GM12878 (cell line): ENCODE measurements at regions not wholly inside any gene's neighbourhood (a gene's known extent, or its start where the extent isn't known, plus 50 kb on each side); places are given as distances from the start of the nearest gene placed in this dataset.

Experiments
- ATAC-seq: fragments of 200-7000 bp; cut with Tn5 transposase; 3 replicates; pipeline ENCODE4 v1.9.1; 2020; ENCODE audit warnings: mild to moderate bottlenecking, moderate library complexity
- BruUV-seq: library from RNA; stranded (reverse); fragments of 400-500 nt; replicated peaks from 2 replicates; lab custom pipeline; 2021; lab: Mats Ljungman, UMichigan
- CTCF ChIA-PET: fragments of 300-600 bp; sonication (Branson Sonifier 250); formaldehyde crosslinking; extraction: SDS; loops from one replicate; lab custom pipeline; 2021; ENCODE audit warnings: inconsistent platforms; lab: Yijun Ruan, JAX
- POLR2A ChIA-PET: fragments of 350-600 bp; formaldehyde crosslinking; extraction: SDS; loops from one replicate; lab custom pipeline; 2021; ENCODE audit warnings: inconsistent platforms; lab: Charles Lee
- RAD21 ChIA-PET: fragments of 300-600 bp; sonication (Branson Sonifier 250); formaldehyde crosslinking; loops from one replicate; lab custom pipeline; 2023; ENCODE audit warnings: antibody characterized with exemption; ENCODE audit not compliant: unreplicated experiment; lab: Charles Lee
- SMC1A ChIA-PET: fragments of 300-600 bp; sonication (Branson Sonifier 250); formaldehyde crosslinking; loops from one replicate; lab custom pipeline; 2023; ENCODE audit not compliant: unreplicated experiment, uncharacterized antibody; lab: Charles Lee
- DNase-seq: peaks from one replicate; pipeline ENCODE4 v3.0.0-alpha.2; 2011; ENCODE audit warnings: low read depth, low spot score
- FAIRE-seq: peaks from 3 replicates; lab custom pipeline; 2011; peaks lifted over from hg19 to GRCh38; lab: Jason Lieb, UNC
- H2AFZ ChIP-seq: 2 replicates; pipeline ENCODE4 v1.6.0; 2011; ENCODE audit warnings: low read depth, low read length, control low read depth; ENCODE audit not compliant: control insufficient read depth
- H3K27ac ChIP-seq: 2 replicates; pipeline ENCODE4 v1.5.1; 2011; ENCODE audit warnings: control low read depth; ENCODE audit not compliant: control insufficient read depth, insufficient read depth
- H3K27me3 ChIP-seq, 2 experiments: replicated peaks in 1 of 2; 2 replicates each; pipeline versions ENCODE4 v1.6.0 to v1.6.1; 2011; ENCODE audit warnings: low read length in 1 of 2; ENCODE audit not compliant: control insufficient read depth in 2 of 2, insufficient read depth in 2 of 2
- H3K36me3 ChIP-seq, 2 experiments: 2 replicates each; pipeline ENCODE4 v1.5.1; 2011; ENCODE audit warnings: low read length in 1 of 2; ENCODE audit not compliant: control insufficient read depth in 2 of 2, insufficient read depth in 2 of 2
- H3K4me1 ChIP-seq: 2 replicates; pipeline ENCODE4 v1.6.1; 2011; ENCODE audit warnings: mild to moderate bottlenecking, low read length, moderate library complexity, mixed read lengths; ENCODE audit not compliant: control insufficient read depth, insufficient read depth
- H3K4me2 ChIP-seq: 2 replicates; pipeline ENCODE4 v1.6.0; 2011; ENCODE audit warnings: control low read depth; ENCODE audit not compliant: control insufficient read depth, insufficient read depth
- H3K4me3 ChIP-seq: fragments of 200-600 bp; sonication (generic); 2 replicates; pipeline ENCODE4 v1.5.1; 2016
- H3K79me2 ChIP-seq: 2 replicates; pipeline ENCODE4 v1.6.0; 2011; ENCODE audit warnings: low read length; ENCODE audit not compliant: control insufficient read depth, insufficient read depth
- H3K9ac ChIP-seq: 2 replicates; pipeline ENCODE4 v1.8.0; 2011; ENCODE audit warnings: low read length, control low read depth, mixed read lengths; ENCODE audit not compliant: control insufficient read depth, insufficient read depth
- H3K9me3 ChIP-seq: replicated peaks from 3 replicates; pipeline ENCODE4 v1.5.1; 2011; ENCODE audit warnings: mild to moderate bottlenecking, low read length; ENCODE audit not compliant: control insufficient read depth, insufficient read depth
- H4K20me1 ChIP-seq: 2 replicates; pipeline ENCODE4 v1.6.0; 2011; ENCODE audit not compliant: control insufficient read depth, insufficient read depth
- CBFB ChIP-seq: IDR thresholded peaks from 2 replicates; pipeline ENCODE4 v1.6.1; 2016; ENCODE audit warnings: antibody characterized with exemption, low read depth
- NR2C2 ChIP-seq: IDR thresholded peaks from 2 replicates; pipeline ENCODE4 v1.6.1; 2011; ENCODE audit warnings: borderline replicate concordance, low read depth; ENCODE audit not compliant: control insufficient read depth, insufficient read length
- PML ChIP-seq: IDR thresholded peaks from 2 replicates; pipeline ENCODE4 v1.6.1; 2012; ENCODE audit warnings: low read length, inconsistent platforms
- SP1 ChIP-seq: IDR thresholded peaks from one replicate; pipeline ENCODE4 v1.6.1; 2011; ENCODE audit warnings: low read depth, low read length
- STAT3 ChIP-seq: IDR thresholded peaks from 2 replicates; pipeline ENCODE4 v1.6.1; 2011; ENCODE audit warnings: low read depth, low read length, improper control_type of control experiment
- WGBS: methylation state at CpG from one replicate; pipeline ENCODE4 v1.1.6; 2016; ENCODE audit warnings: low lambda C conversion rate; ENCODE audit not compliant: insufficient replicate concordance, insufficient coverage; ENCODE audit errors: missing lambda C conversion rate; 5-methylcytosine and 5-hydroxymethylcytosine counted together
- in situ Hi-C: fragments of 300-500 bp; cut with MboI; formaldehyde crosslinking; loops from 9 replicates; pipeline ENCODE4 v1.14.3; 2018; ENCODE audit warnings: mixed read lengths
- intact Hi-C: fragments of 100-400 bp; cut with micrococcal nuclease; formaldehyde crosslinking; loops from one replicate; pipeline ENCODE4 v1.14.2; 2022; ENCODE audit not compliant: unreplicated experiment
- TF ChIP-seq, protein P1 (sequence below), 3 experiments: IDR thresholded peaks in 2 of 3; conservative IDR thresholded peaks in 1 of 3; 2 replicates each; pipeline ENCODE4 v1.5.1; 2011; ENCODE audit warnings: low read depth in 3 of 3, low read length in 3 of 3, mild to moderate bottlenecking in 3 of 3, control low read depth in 2 of 3, moderate library complexity in 2 of 3, inconsistent platforms in 1 of 3, mixed read lengths in 1 of 3; ENCODE audit not compliant: control insufficient read depth in 2 of 3, insufficient read depth in 1 of 3; ENCODE audit errors: extremely low read depth in 1 of 3
- TF ChIP-seq, protein P2 (sequence below): fragments of 450-650 bp; IDR thresholded peaks from 2 replicates; pipeline ENCODE4 v1.6.1; 2017; ENCODE audit warnings: borderline replicate concordance
- TF ChIP-seq, protein P3 (sequence below): fragments of 450-650 bp; formaldehyde crosslinking; IDR thresholded peaks from 2 replicates; pipeline ENCODE4 v1.4.0; 2020; ENCODE audit warnings: mild to moderate bottlenecking, moderate library complexity
- TF ChIP-seq, protein P4 (sequence below): IDR thresholded peaks from 2 replicates; pipeline ENCODE4 v1.6.1; 2011; ENCODE audit warnings: borderline replicate concordance, low read depth, mild to moderate bottlenecking, moderate library complexity, low read length; ENCODE audit not compliant: insufficient read depth, poor library complexity, severe bottlenecking
- TF ChIP-seq, protein P5 (sequence below): fragments of 450-650 bp; IDR thresholded peaks from 2 replicates; pipeline ENCODE4 v1.6.1; 2018; ENCODE audit warnings: borderline replicate concordance, mild to moderate bottlenecking; ENCODE audit not compliant: partially characterized antibody
- TF ChIP-seq, protein P6 (sequence below): IDR thresholded peaks from 2 replicates; pipeline ENCODE4 v1.6.1; 2011; ENCODE audit warnings: mild to moderate bottlenecking, low read depth, low read length, moderate library complexity; ENCODE audit not compliant: insufficient replicate concordance

DNA sequence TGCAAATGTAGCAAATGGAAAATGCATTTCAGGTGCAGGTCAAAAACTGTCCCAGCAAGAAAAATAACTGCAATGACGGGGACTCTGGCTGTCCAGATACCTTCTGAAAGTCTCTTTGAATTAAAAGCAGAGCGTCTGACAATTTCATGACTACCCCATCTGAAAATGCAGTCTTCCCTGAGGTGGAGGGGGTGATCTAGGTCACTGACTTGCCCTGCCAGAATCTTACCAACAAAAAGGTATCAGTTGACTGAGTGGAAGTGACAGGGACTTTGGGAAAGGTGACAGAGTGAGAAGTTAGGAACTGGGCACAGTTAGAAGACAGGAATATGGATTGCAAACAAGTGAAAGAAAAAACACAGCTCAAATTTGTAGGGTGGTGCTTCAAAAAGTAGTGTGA is 402.2 kb downstream of the DHX35 start:
- Histone ChIP-seq H3K27ac (no peak overlapping the region), H3K4me2 (no peak overlapping the region), H3K4me1 (no peaks in the 10 kb centered on the region), H2AFZ (no peak overlapping the region), H3K9me3 (no peaks in the 10 kb centered on the region), H3K79me2 (no peaks in the 10 kb centered on the region), H3K27me3 (no peaks in the 10 kb centered on the region), H3K36me3 (no peaks in the 10 kb centered on the region), H3K9ac (no peak overlapping the region), H4K20me1 (no peaks in the 10 kb centered on the region), H3K4me3 (no peak overlapping the region)
- ATAC-seq (no peak), FAIRE-seq (no peak), DNase-seq (no peak)
- 0% methylated on average over 2 of the region's 2 CpGs for WGBS
- intact Hi-C loops (no loop called here), in situ Hi-C loops (no loop called here)
- POLR2A ChIA-PET, result no interaction called here
- SMC1A ChIA-PET, result interaction anchor here (1.2 kb wide), 1 partner anchor 16 kb away, joined by 5 read pairs; no protein-coding TSS in a partner anchor
- BruUV-seq, result no TSS peak
- CTCF ChIA-PET, result interaction anchor here (0.6 kb wide), 1 partner anchor 889 kb away, joined by 4 read pairs; no protein-coding TSS in a partner anchor
- RAD21 ChIA-PET, result interaction anchor here (0.5 kb wide), 1 partner anchor 19 kb away, joined by 3 read pairs; no protein-coding TSS in a partner anchor
- TF ChIP-seq, protein P1, sequence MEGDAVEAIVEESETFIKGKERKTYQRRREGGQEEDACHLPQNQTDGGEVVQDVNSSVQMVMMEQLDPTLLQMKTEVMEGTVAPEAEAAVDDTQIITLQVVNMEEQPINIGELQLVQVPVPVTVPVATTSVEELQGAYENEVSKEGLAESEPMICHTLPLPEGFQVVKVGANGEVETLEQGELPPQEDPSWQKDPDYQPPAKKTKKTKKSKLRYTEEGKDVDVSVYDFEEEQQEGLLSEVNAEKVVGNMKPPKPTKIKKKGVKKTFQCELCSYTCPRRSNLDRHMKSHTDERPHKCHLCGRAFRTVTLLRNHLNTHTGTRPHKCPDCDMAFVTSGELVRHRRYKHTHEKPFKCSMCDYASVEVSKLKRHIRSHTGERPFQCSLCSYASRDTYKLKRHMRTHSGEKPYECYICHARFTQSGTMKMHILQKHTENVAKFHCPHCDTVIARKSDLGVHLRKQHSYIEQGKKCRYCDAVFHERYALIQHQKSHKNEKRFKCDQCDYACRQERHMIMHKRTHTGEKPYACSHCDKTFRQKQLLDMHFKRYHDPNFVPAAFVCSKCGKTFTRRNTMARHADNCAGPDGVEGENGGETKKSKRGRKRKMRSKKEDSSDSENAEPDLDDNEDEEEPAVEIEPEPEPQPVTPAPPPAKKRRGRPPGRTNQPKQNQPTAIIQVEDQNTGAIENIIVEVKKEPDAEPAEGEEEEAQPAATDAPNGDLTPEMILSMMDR (IDR thresholded peaks at IDR 0.05 in 2 of 3, conservative IDR thresholded peaks at IDR 0.05 in 1 of 3; ENCODE audit: control insufficient read depth in 2 of 3, extremely low read depth in 1 of 3, insufficient read depth in 1 of 3, low read depth in 3 of 3, low read length in 3 of 3), result no peak
- TF ChIP-seq SP1 (no peak), STAT3 (no peak), NR2C2 (no peak), CBFB (no peak), PML (no peak)
- TF ChIP-seq, protein P2, sequence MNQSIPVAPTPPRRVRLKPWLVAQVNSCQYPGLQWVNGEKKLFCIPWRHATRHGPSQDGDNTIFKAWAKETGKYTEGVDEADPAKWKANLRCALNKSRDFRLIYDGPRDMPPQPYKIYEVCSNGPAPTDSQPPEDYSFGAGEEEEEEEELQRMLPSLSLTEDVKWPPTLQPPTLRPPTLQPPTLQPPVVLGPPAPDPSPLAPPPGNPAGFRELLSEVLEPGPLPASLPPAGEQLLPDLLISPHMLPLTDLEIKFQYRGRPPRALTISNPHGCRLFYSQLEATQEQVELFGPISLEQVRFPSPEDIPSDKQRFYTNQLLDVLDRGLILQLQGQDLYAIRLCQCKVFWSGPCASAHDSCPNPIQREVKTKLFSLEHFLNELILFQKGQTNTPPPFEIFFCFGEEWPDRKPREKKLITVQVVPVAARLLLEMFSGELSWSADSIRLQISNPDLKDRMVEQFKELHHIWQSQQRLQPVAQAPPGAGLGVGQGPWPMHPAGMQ, result no peak
- TF ChIP-seq, protein P3, sequence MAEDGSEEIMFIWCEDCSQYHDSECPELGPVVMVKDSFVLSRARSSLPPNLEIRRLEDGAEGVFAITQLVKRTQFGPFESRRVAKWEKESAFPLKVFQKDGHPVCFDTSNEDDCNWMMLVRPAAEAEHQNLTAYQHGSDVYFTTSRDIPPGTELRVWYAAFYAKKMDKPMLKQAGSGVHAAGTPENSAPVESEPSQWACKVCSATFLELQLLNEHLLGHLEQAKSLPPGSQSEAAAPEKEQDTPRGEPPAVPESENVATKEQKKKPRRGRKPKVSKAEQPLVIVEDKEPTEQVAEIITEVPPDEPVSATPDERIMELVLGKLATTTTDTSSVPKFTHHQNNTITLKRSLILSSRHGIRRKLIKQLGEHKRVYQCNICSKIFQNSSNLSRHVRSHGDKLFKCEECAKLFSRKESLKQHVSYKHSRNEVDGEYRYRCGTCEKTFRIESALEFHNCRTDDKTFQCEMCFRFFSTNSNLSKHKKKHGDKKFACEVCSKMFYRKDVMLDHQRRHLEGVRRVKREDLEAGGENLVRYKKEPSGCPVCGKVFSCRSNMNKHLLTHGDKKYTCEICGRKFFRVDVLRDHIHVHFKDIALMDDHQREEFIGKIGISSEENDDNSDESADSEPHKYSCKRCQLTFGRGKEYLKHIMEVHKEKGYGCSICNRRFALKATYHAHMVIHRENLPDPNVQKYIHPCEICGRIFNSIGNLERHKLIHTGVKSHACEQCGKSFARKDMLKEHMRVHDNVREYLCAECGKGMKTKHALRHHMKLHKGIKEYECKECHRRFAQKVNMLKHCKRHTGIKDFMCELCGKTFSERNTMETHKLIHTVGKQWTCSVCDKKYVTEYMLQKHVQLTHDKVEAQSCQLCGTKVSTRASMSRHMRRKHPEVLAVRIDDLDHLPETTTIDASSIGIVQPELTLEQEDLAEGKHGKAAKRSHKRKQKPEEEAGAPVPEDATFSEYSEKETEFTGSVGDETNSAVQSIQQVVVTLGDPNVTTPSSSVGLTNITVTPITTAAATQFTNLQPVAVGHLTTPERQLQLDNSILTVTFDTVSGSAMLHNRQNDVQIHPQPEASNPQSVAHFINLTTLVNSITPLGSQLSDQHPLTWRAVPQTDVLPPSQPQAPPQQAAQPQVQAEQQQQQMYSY (CRISPR knock-in tag), result no peak
- TF ChIP-seq, protein P4, sequence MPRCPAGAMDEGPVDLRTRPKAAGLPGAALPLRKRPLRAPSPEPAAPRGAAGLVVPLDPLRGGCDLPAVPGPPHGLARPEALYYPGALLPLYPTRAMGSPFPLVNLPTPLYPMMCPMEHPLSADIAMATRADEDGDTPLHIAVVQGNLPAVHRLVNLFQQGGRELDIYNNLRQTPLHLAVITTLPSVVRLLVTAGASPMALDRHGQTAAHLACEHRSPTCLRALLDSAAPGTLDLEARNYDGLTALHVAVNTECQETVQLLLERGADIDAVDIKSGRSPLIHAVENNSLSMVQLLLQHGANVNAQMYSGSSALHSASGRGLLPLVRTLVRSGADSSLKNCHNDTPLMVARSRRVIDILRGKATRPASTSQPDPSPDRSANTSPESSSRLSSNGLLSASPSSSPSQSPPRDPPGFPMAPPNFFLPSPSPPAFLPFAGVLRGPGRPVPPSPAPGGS, result no peak
- TF ChIP-seq, protein P5, sequence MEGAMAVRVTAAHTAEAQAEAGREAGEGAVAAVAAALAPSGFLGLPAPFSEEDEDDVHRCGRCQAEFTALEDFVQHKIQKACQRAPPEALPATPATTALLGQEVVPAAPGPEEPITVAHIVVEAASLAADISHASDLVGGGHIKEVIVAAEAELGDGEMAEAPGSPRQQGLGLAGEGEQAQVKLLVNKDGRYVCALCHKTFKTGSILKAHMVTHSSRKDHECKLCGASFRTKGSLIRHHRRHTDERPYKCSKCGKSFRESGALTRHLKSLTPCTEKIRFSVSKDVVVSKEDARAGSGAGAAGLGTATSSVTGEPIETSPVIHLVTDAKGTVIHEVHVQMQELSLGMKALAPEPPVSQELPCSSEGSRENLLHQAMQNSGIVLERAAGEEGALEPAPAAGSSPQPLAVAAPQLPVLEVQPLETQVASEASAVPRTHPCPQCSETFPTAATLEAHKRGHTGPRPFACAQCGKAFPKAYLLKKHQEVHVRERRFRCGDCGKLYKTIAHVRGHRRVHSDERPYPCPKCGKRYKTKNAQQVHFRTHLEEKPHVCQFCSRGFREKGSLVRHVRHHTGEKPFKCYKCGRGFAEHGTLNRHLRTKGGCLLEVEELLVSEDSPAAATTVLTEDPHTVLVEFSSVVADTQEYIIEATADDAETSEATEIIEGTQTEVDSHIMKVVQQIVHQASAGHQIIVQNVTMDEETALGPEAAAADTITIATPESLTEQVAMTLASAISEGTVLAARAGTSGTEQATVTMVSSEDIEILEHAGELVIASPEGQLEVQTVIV, result no peak
- TF ChIP-seq, protein P6, sequence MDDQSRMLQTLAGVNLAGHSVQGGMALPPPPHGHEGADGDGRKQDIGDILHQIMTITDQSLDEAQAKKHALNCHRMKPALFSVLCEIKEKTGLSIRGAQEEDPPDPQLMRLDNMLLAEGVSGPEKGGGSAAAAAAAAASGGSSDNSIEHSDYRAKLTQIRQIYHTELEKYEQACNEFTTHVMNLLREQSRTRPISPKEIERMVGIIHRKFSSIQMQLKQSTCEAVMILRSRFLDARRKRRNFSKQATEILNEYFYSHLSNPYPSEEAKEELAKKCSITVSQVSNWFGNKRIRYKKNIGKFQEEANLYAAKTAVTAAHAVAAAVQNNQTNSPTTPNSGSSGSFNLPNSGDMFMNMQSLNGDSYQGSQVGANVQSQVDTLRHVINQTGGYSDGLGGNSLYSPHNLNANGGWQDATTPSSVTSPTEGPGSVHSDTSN, result no peak
